GM18517 (cell line): ENCODE measurements at regions not wholly inside any gene's neighbourhood (a gene's known extent, or its start where the extent isn't known, plus 50 kb on each side); places are given as distances from the start of the nearest gene placed in this dataset.
A peak's percentile ranks its signal among the peaks of the same experiment; 100 is the strongest.

Source experiments
- ATAC-seq: cut with Tn5 transposase; IDR thresholded peaks from one replicate; pipeline ENCODE4 v1.9.1; 2021; ENCODE audit warnings: mild to moderate bottlenecking, moderate library complexity; ENCODE audit not compliant: unreplicated experiment

- ATAC-seq, result no peak
Observed at GRCh38 chr4:137209240-137209639, 323.1 kb downstream of the PCDH18 start.

- no peak for ATAC-seq
Observed at GRCh38 chr4:137206781-137207180, 325.5 kb downstream of the PCDH18 start.

GRCh38 chr4:137203601-137204000 is 328.7 kb downstream of the PCDH18 start:
- no peak for ATAC-seq

- no peak for ATAC-seq
Observed at GRCh38 chr4:137200322-137200721, 332.0 kb downstream of the PCDH18 start.

- ATAC-seq, result no peak
Observed at GRCh38 chr4:137198791-137199190, 333.5 kb downstream of the PCDH18 start.

GRCh38 chr4:137194670-137195069 is 337.6 kb downstream of the PCDH18 start:
- no peak for ATAC-seq

- no peak for ATAC-seq
Observed at GRCh38 chr4:137193564-137193963, 338.7 kb downstream of the PCDH18 start.

GRCh38 chr4:137181293-137181899 is 350.9 kb downstream of the PCDH18 start:
- ATAC-seq, result no peak

- no peak for ATAC-seq
Observed at GRCh38 chr4:137180349-137180748, 351.9 kb downstream of the PCDH18 start.

- no peak for ATAC-seq
Observed at GRCh38 chr4:137156807-137157206, 375.5 kb downstream of the PCDH18 start.

GRCh38 chr4:137156054-137156453 is 376.2 kb downstream of the PCDH18 start:
- no peak for ATAC-seq

GRCh38 chr4:137131201-137131600 is 401.1 kb downstream of the PCDH18 start:
- ATAC-seq, result no peak

GRCh38 chr4:137129845-137130244 is 402.4 kb downstream of the PCDH18 start:
- no peak for ATAC-seq

- ATAC-seq, result no peak
Observed at GRCh38 chr4:137129441-137129840, 402.9 kb downstream of the PCDH18 start.

GRCh38 chr4:137125011-137125410 is 407.3 kb downstream of the PCDH18 start:
- no peak for ATAC-seq

GRCh38 chr4:137124278-137124932 is 407.9 kb downstream of the PCDH18 start:
- ATAC-seq, result peak; percentile 88

- ATAC-seq, result no peak
Observed at GRCh38 chr4:137122876-137123275, 409.4 kb downstream of the PCDH18 start.

- ATAC-seq, result no peak
Observed at GRCh38 chr4:137116144-137116543, 416.1 kb downstream of the PCDH18 start.

- no peak for ATAC-seq
Observed at GRCh38 chr4:137106733-137107132, 425.6 kb downstream of the PCDH18 start.

- no peak for ATAC-seq
Observed at GRCh38 chr4:137106287-137106686, 426.0 kb downstream of the PCDH18 start.

- no peak for ATAC-seq
Observed at GRCh38 chr4:137090951-137091350, 441.3 kb downstream of the PCDH18 start.

- no peak for ATAC-seq
Observed at GRCh38 chr4:137083571-137084135, 448.6 kb downstream of the PCDH18 start.
